ENCODE measurements at regions not wholly inside any gene's neighbourhood (a gene's known extent, or its start where the extent isn't known, plus 50 kb on each side); places are given as distances from the start of the nearest gene placed in this dataset.

DNA sequence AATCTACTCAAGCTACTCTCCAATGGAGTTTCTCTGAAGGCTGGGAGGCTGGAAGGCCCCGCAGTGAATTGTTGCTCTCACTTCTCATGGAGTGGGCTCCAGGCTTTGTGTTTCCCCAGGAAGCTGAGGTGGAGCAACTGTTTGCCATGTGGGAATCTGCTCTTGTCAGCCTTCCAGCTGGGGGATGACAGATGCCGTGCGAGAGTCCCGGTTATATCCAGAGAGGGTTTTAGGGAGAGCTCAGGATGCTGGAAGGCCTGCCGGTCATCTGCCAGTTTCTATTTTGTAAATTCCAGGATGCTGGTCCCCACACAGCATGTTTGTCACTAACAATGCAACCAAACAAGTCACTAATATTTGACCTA lies 98.2 kb upstream of the NAA20 start:
- TF ChIP-seq, protein P1, sequence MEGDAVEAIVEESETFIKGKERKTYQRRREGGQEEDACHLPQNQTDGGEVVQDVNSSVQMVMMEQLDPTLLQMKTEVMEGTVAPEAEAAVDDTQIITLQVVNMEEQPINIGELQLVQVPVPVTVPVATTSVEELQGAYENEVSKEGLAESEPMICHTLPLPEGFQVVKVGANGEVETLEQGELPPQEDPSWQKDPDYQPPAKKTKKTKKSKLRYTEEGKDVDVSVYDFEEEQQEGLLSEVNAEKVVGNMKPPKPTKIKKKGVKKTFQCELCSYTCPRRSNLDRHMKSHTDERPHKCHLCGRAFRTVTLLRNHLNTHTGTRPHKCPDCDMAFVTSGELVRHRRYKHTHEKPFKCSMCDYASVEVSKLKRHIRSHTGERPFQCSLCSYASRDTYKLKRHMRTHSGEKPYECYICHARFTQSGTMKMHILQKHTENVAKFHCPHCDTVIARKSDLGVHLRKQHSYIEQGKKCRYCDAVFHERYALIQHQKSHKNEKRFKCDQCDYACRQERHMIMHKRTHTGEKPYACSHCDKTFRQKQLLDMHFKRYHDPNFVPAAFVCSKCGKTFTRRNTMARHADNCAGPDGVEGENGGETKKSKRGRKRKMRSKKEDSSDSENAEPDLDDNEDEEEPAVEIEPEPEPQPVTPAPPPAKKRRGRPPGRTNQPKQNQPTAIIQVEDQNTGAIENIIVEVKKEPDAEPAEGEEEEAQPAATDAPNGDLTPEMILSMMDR (IDR thresholded peaks at IDR 0.05; ENCODE audit: low read depth, low read length) = no peak
- TF ChIP-seq POLR2A (IDR thresholded peaks at IDR 0.05; ENCODE audit: extremely low read depth, insufficient read length) = no peak
- TF ChIP-seq, protein P2, sequence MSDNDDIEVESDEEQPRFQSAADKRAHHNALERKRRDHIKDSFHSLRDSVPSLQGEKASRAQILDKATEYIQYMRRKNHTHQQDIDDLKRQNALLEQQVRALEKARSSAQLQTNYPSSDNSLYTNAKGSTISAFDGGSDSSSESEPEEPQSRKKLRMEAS (IDR thresholded peaks at IDR 0.05; ENCODE audit: low read depth, low read length) = no peak
- TF ChIP-seq MYC (IDR thresholded peaks at IDR 0.05; ENCODE audit: low read depth, low read length) = no peak
